ENCODE measurements at regions not wholly inside any gene's neighbourhood (a gene's known extent, or its start where the extent isn't known, plus 50 kb on each side); places are given as distances from the start of the nearest gene placed in this dataset.
"Not testable (repeated sequence)": the region's sequence is repeated elsewhere in the genome, so short reads cannot be mapped to it uniquely, and the experiment has no call there.

GRCh38 chr7:15073301-15073700, 170.8 kb upstream of the DGKB start:
- Histone ChIP-seq H2AFZ (ENCODE audit: low read depth, low read length) (no peak overlapping the region), H3K4me3 (ENCODE audit: low read length) (no peak overlapping the region), H3K36me3 (replicated peaks; ENCODE audit: low read depth, low read length) (no peaks in the 10 kb centered on the region), H3K4me1 (ENCODE audit: low read length) (peaks cover 5% of the 10 kb centered on the region; the same call in 1 of the 2 replicates), H3K79me2 (ENCODE audit: low read length) (no peaks in the 10 kb centered on the region), H3K9me3 (ENCODE audit: insufficient read depth, low read length) (no peaks in the 10 kb centered on the region), H4K20me1 (ENCODE audit: insufficient read depth, low read length) (no peaks in the 10 kb centered on the region), H3K9ac (ENCODE audit: low read length) (no peak overlapping the region), H3K27ac (ENCODE audit: low read length) (no peak overlapping the region), H3K27me3 (ENCODE audit: low read depth, low read length) (no peaks in the 10 kb centered on the region), H3K4me2 (ENCODE audit: low read length) (no peak overlapping the region)
- no peak for TF ChIP-seq EZH2phosphoT487 (IDR thresholded peaks at IDR 0.05; ENCODE audit: low read depth)
- TF ChIP-seq, protein P1, sequence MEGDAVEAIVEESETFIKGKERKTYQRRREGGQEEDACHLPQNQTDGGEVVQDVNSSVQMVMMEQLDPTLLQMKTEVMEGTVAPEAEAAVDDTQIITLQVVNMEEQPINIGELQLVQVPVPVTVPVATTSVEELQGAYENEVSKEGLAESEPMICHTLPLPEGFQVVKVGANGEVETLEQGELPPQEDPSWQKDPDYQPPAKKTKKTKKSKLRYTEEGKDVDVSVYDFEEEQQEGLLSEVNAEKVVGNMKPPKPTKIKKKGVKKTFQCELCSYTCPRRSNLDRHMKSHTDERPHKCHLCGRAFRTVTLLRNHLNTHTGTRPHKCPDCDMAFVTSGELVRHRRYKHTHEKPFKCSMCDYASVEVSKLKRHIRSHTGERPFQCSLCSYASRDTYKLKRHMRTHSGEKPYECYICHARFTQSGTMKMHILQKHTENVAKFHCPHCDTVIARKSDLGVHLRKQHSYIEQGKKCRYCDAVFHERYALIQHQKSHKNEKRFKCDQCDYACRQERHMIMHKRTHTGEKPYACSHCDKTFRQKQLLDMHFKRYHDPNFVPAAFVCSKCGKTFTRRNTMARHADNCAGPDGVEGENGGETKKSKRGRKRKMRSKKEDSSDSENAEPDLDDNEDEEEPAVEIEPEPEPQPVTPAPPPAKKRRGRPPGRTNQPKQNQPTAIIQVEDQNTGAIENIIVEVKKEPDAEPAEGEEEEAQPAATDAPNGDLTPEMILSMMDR (IDR thresholded peaks at IDR 0.05; ENCODE audit: low read depth, low read length) = no peak

DNA sequence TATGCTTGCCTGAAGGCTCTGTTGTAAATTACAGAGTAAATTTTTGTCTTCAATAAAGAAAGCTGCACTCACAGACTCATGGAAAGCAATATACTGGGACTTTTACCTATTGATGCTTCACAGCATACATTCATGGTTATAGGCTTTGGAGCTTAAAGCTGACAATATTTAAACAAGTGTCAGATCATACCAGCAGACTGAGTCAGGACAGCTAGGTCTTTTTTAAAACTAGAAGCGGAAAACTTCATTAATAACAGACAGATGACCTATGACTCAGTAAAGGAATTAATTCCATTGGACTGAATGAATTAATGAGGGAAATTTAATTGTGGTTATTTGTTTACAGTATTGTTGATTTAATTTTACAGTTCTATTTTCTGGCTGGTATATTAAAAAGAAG, 165.8 kb upstream of the DGKB start:
- Histone ChIP-seq H3K4me3 (ENCODE audit: low read length) (no peak overlapping the region), H3K27me3 (ENCODE audit: low read depth, low read length) (no peaks in the 10 kb centered on the region), H3K27ac (ENCODE audit: low read length) (no peak overlapping the region), H3K4me1 (ENCODE audit: low read length) (peaks cover 5% of the 10 kb centered on the region; the same call in 1 of the 2 replicates), H3K9me3 (ENCODE audit: insufficient read depth, low read length) (no peaks in the 10 kb centered on the region), H3K9ac (ENCODE audit: low read length) (no peak overlapping the region), H3K79me2 (ENCODE audit: low read length) (no peaks in the 10 kb centered on the region), H3K36me3 (replicated peaks; ENCODE audit: low read depth, low read length) (no peaks in the 10 kb centered on the region), H2AFZ (ENCODE audit: low read depth, low read length) (no peak overlapping the region), H3K4me2 (ENCODE audit: low read length) (no peak overlapping the region), H4K20me1 (ENCODE audit: insufficient read depth, low read length) (no peaks in the 10 kb centered on the region)
- no peak for TF ChIP-seq EZH2phosphoT487 (IDR thresholded peaks at IDR 0.05; ENCODE audit: low read depth)
- TF ChIP-seq, protein P1 (IDR thresholded peaks at IDR 0.05; ENCODE audit: low read depth, low read length) = no peak

GRCh38 chr7:15057272-15057671, 154.7 kb upstream of the DGKB start:
- TF ChIP-seq, protein P1 (IDR thresholded peaks at IDR 0.05; ENCODE audit: low read depth, low read length) = no peak
- TF ChIP-seq EZH2phosphoT487 (IDR thresholded peaks at IDR 0.05; ENCODE audit: low read depth) = no peak
- H3K4me1 ChIP-seq (ENCODE audit: low read length) = no peaks in the 10 kb centered on the region
- H3K27ac ChIP-seq (ENCODE audit: low read length) = no peak overlapping the region
- H3K36me3 ChIP-seq (replicated peaks; ENCODE audit: low read depth, low read length) = no peaks in the 10 kb centered on the region
- no peaks in the 10 kb centered on the region for H3K9me3 ChIP-seq (ENCODE audit: insufficient read depth, low read length)
- H3K4me3 ChIP-seq (ENCODE audit: low read length) = no peak overlapping the region
- H4K20me1 ChIP-seq (ENCODE audit: insufficient read depth, low read length) = no peaks in the 10 kb centered on the region
- H3K79me2 ChIP-seq (ENCODE audit: low read length) = no peaks in the 10 kb centered on the region
- no peak overlapping the region for H2AFZ ChIP-seq (ENCODE audit: low read depth, low read length)
- H3K4me2 ChIP-seq (ENCODE audit: low read length) = no peak overlapping the region
- H3K9ac ChIP-seq (ENCODE audit: low read length) = no peak overlapping the region
- no peaks in the 10 kb centered on the region for H3K27me3 ChIP-seq (ENCODE audit: low read depth, low read length)

GRCh38 chr7:15054304-15054703, 151.8 kb upstream of the DGKB start:
- H3K4me3 ChIP-seq (ENCODE audit: low read length); H4K20me1 ChIP-seq (ENCODE audit: insufficient read depth, low read length); H3K36me3 ChIP-seq (replicated peaks; ENCODE audit: low read depth, low read length); H2AFZ ChIP-seq (ENCODE audit: low read depth, low read length); H3K4me2 ChIP-seq (ENCODE audit: low read length); H3K79me2 ChIP-seq (ENCODE audit: low read length); H3K4me1 ChIP-seq (ENCODE audit: low read length); H3K9ac ChIP-seq (ENCODE audit: low read length); H3K27me3 ChIP-seq (ENCODE audit: low read depth, low read length); H3K27ac ChIP-seq (ENCODE audit: low read length); H3K9me3 ChIP-seq (ENCODE audit: insufficient read depth, low read length): not testable (repeated sequence)

DNA sequence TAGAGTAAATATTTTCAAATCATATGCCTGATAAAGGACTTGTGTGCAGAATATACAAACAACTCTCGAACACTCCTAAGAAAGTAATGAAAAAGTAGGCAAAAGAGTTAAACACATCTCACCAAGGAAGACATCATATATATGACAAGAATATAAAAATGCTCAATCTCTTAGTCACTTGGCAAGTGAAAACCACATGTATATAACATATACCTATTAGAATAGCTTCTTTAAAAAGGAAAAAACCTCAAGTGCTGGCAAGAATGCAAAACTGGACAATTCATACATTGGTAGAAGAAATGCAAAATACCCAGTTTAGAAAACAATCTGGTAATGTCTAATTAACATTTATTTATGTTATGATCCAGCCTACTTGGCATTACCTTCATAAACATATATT, 146.6 kb upstream of the DGKB start:
- no peaks in the 10 kb centered on the region for H3K9me3 ChIP-seq (ENCODE audit: insufficient read depth, low read length)
- H3K9ac ChIP-seq (ENCODE audit: low read length) = no peak overlapping the region
- no peaks in the 10 kb centered on the region for H3K27me3 ChIP-seq (ENCODE audit: low read depth, low read length)
- no peak for TF ChIP-seq EZH2phosphoT487 (IDR thresholded peaks at IDR 0.05; ENCODE audit: low read depth)
- TF ChIP-seq, protein P1 (IDR thresholded peaks at IDR 0.05; ENCODE audit: low read depth, low read length) = no peak
- no peak overlapping the region for H2AFZ ChIP-seq (ENCODE audit: low read depth, low read length)
- no peak overlapping the region for H3K4me3 ChIP-seq (ENCODE audit: low read length)
- no peak overlapping the region for H3K4me2 ChIP-seq (ENCODE audit: low read length)
- no peaks in the 10 kb centered on the region for H4K20me1 ChIP-seq (ENCODE audit: insufficient read depth, low read length)
- H3K36me3 ChIP-seq (replicated peaks; ENCODE audit: low read depth, low read length) = no peaks in the 10 kb centered on the region
- H3K4me1 ChIP-seq (ENCODE audit: low read length) = no peaks in the 10 kb centered on the region
- no peaks in the 10 kb centered on the region for H3K79me2 ChIP-seq (ENCODE audit: low read length)
- no peak overlapping the region for H3K27ac ChIP-seq (ENCODE audit: low read length)

Data from OCI-LY3 (cell line).